ENCODE measurements at regions not wholly inside any gene's neighbourhood (a gene's known extent, or its start where the extent isn't known, plus 50 kb on each side); places are given as distances from the start of the nearest gene placed in this dataset.

DNA sequence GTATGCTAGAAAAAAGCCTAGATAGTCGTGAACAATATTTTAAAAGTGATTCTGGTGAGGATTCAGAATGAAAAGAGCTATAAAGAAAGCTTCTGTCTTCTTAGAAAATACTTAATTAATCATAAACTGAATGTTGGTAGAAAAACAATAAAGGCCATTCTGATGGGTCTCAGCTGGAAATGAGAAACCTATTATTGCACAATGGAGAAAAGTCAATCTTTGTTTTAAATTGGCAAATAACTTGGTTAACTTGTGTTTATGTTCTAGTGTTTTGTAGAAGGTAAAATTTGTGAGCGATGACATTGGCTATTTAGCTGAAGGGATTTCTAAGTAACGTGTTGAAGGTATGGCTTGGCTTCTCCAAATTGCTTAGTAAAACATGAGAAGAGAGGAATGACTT is 74.1 kb upstream of the TMED7 start:
- WGBS (ENCODE audit: insufficient coverage, low coverage, missing lambda C conversion rate) = 4% methylated on average over 3 of the region's 3 CpGs
- POLR2A ChIA-PET = interaction anchor here (1.0 kb wide), 1 partner anchor 75 kb away, joined by 3 read pairs; no protein-coding TSS in a partner anchor
- Histone ChIP-seq H3K4me2 (ENCODE audit: insufficient read depth, low read length) (no peak overlapping the region), H2AFZ (ENCODE audit: low read depth, low read length) (no peak overlapping the region), H3K36me3 (ENCODE audit: control insufficient read depth, insufficient read depth, low read length) (no peaks in the 10 kb centered on the region), H3K9ac (ENCODE audit: insufficient read depth in 1 of 2, low read depth in 2 of 2, low read length in 2 of 2) (no peak overlapping the region), H3K9me3 (replicated peaks; ENCODE audit: control insufficient read depth, insufficient read depth, low read depth, low read length) (no peaks in the 10 kb centered on the region), H3K27me3 (ENCODE audit: control insufficient read depth in 2 of 2, insufficient read depth in 2 of 2, low read length in 2 of 2) (no peaks in the 10 kb centered on the region), H3K27ac (ENCODE audit: extremely low read depth, low read depth, low read length) (no peak overlapping the region), H3K4me3 (no peak overlapping the region), H3K4me1 (replicated peaks in 1 of 2; ENCODE audit: control insufficient read depth in 2 of 2, insufficient read depth in 2 of 2, low read length in 2 of 2) (no peaks in the 10 kb centered on the region; a peak in 1 of 5 replicates), H4K20me1 (replicated peaks; ENCODE audit: control insufficient read depth, insufficient read depth, low read length) (no peaks in the 10 kb centered on the region), H3K9me1 (ENCODE audit: control insufficient read depth, insufficient read depth, low read length) (no peaks in the 10 kb centered on the region), H3K79me2 (ENCODE audit: control insufficient read depth, insufficient read depth, low read length) (no peaks in the 10 kb centered on the region)
- BruUV-seq (replicated peaks) = no TSS peak
- DNase-seq (ENCODE audit: extremely low read depth in 1 of 4, low spot score in 3 of 4) (no peak), FAIRE-seq (no peak), ATAC-seq (no peak)
- CTCF ChIA-PET (ENCODE audit: low intra/inter-chr PET ratio) = no interaction called here
- TF ChIP-seq CEBPG (CRISPR knock-in tag; IDR thresholded peaks at IDR 0.05) = no peak
- TF ChIP-seq CEBPG (tag; conservative IDR thresholded peaks at IDR 0.05 in 1 of 2, IDR thresholded peaks at IDR 0.05 in 1 of 2) = peak in 1 of 2 experiments; percentile 40; a peak in 1 of 4 replicates
- TF ChIP-seq, protein P1, sequence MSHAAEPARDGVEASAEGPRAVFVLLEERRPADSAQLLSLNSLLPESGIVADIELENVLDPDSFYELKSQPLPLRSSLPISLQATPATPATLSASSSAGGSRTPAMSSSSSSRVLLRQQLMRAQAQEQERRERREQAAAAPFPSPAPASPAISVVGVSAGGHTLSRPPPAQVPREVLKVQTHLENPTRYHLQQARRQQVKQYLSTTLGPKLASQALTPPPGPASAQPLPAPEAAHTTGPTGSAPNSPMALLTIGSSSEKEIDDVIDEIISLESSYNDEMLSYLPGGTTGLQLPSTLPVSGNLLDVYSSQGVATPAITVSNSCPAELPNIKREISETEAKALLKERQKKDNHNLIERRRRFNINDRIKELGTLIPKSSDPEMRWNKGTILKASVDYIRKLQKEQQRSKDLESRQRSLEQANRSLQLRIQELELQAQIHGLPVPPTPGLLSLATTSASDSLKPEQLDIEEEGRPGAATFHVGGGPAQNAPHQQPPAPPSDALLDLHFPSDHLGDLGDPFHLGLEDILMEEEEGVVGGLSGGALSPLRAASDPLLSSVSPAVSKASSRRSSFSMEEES (CRISPR knock-in tag; IDR thresholded peaks at IDR 0.05) = no peak
- TF ChIP-seq CEBPB (tag; IDR thresholded peaks at IDR 0.05) = 0 out of 2 replicates have a peak, but pooled peaks have one; percentile 47
- TF ChIP-seq MAFK (IDR thresholded peaks at IDR 0.05; ENCODE audit: low read length) = no peak
- intact Hi-C loops (cut with micrococcal nuclease) = no loop called here
- in situ Hi-C loops (cut with MboI) = no loop called here
